ENCODE measurements at regions not wholly inside any gene's neighbourhood (a gene's known extent, or its start where the extent isn't known, plus 50 kb on each side); places are given as distances from the start of the nearest gene placed in this dataset.
"Not testable (repeated sequence)": the region's sequence is repeated elsewhere in the genome, so short reads cannot be mapped to it uniquely, and the experiment has no call there.

DNA sequence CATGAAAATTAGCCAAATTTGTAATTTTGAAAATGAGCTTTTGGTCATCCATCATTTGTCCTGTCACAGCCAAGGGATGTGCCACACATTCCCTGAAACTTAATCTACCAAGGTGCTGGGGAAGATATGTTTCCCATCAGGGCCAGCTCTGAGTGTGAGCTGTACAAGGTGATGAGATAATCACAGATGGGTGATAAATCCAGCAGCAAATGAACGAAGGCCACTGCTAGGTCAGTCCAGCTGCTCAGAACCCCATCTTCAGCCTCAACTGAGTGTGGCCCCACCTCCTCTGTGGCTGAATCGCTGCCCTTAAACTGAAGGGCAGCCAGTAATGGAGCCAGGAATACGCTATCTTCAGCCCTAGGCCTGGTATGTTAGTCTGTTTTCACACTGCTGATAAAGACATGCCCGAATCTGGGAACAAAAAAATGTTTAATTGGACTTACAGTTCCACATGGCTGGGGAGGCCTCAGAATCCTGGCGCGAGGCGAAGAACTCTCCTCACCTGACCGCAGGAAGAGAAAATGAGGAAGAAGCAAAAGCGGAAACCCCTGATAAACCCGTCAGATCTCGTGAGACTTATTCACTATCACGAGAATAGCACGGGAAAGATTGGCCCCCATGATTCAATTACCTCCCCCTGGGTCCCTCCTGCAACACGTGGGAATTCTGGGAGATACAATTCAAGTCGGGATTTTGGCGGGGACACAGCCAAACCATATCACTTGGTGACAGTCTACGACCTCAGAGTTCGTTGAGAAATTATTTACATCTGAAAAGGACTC, 553.0 kb downstream of the NTRK3 start:
- Histone ChIP-seq H3K27me3 (ENCODE audit: control insufficient read depth, insufficient read depth, low read length) (no peaks in the 10 kb centered on the region), H3K4me3 (ENCODE audit: low read depth, low read length) (no peak overlapping the region), H3K36me3 (ENCODE audit: control insufficient read depth, insufficient read depth, low read length) (no peaks in the 10 kb centered on the region)
- TF ChIP-seq, protein P1, sequence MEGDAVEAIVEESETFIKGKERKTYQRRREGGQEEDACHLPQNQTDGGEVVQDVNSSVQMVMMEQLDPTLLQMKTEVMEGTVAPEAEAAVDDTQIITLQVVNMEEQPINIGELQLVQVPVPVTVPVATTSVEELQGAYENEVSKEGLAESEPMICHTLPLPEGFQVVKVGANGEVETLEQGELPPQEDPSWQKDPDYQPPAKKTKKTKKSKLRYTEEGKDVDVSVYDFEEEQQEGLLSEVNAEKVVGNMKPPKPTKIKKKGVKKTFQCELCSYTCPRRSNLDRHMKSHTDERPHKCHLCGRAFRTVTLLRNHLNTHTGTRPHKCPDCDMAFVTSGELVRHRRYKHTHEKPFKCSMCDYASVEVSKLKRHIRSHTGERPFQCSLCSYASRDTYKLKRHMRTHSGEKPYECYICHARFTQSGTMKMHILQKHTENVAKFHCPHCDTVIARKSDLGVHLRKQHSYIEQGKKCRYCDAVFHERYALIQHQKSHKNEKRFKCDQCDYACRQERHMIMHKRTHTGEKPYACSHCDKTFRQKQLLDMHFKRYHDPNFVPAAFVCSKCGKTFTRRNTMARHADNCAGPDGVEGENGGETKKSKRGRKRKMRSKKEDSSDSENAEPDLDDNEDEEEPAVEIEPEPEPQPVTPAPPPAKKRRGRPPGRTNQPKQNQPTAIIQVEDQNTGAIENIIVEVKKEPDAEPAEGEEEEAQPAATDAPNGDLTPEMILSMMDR (IDR thresholded peaks at IDR 0.05; ENCODE audit: insufficient read depth, low read length, poor library complexity, severe bottlenecking) = no peak
- DNase-seq (ENCODE audit: low read depth) = no peak

DNA sequence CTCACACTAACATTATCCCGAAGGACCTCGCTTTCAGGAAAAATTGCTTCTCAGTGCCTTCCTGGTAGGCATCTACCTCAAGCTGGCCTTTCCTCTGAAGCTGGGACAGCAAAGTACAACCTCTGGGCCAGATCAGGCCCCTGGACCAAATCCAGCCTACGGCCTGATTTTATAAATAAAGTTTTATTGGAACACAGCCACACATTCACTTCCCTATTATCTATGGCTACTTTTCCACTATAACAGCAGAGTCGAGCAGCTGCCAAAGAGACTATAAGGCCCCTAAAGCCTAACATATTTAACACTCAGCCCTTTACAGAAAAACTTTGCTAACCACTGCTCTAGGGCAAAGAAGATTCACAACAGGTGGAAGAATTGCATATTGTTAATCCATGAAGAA, 554.3 kb downstream of the NTRK3 start:
- Histone ChIP-seq H3K4me3 (ENCODE audit: low read depth, low read length) (no peak overlapping the region), H3K36me3 (ENCODE audit: control insufficient read depth, insufficient read depth, low read length) (no peaks in the 10 kb centered on the region), H3K27me3 (ENCODE audit: control insufficient read depth, insufficient read depth, low read length) (no peaks in the 10 kb centered on the region)
- TF ChIP-seq, protein P1 (IDR thresholded peaks at IDR 0.05; ENCODE audit: insufficient read depth, low read length, poor library complexity, severe bottlenecking) = no peak
- DNase-seq (ENCODE audit: low read depth) = no peak

DNA sequence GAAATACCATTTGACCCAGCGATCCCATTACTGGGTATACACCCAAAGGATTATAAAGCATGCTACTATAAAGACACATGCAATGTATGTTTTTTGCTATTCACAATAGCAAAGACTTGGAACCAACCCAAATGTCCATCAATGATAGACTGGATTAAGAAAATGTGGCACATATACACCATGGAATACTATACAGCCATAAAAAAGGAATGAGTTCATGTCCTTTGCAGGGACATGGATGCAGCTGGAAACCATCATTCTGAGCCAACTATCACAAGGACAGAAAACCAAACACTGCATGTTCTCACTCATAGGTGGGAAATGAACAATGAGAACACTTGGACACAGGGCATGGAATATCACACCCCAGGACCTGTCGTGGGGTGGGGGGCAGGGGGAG, 558.1 kb downstream of the NTRK3 start:
- H3K27me3 ChIP-seq (ENCODE audit: control insufficient read depth, insufficient read depth, low read length); DNase-seq (ENCODE audit: low read depth); H3K36me3 ChIP-seq (ENCODE audit: control insufficient read depth, insufficient read depth, low read length); H3K4me3 ChIP-seq (ENCODE audit: low read depth, low read length): not testable (repeated sequence)

DNA sequence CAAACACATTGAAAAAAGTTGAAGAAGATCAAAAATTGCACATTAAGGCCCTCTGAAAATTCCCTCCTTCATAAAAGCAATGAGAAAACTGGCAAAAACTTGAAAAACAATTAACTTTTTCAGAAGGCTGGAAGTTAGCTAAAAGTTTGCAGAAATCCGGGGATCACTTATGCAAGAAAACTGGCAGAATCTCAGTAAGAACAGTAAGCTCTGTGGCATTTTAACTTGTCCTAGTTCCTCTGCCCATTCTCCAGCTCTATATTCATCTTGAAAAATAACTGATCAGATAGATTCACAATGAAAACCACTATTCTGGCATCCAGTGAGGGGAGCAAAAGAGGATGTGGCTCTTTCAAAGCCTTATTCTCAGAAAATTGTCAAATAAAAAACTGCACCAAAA, 566.8 kb downstream of the NTRK3 start:
- Histone ChIP-seq H3K4me3 (ENCODE audit: low read depth, low read length) (no peak overlapping the region), H3K36me3 (ENCODE audit: control insufficient read depth, insufficient read depth, low read length) (no peaks in the 10 kb centered on the region), H3K27me3 (ENCODE audit: control insufficient read depth, insufficient read depth, low read length) (no peaks in the 10 kb centered on the region)
- TF ChIP-seq, protein P1 (IDR thresholded peaks at IDR 0.05; ENCODE audit: insufficient read depth, low read length, poor library complexity, severe bottlenecking) = no peak
- no peak for DNase-seq (ENCODE audit: low read depth)

DNA sequence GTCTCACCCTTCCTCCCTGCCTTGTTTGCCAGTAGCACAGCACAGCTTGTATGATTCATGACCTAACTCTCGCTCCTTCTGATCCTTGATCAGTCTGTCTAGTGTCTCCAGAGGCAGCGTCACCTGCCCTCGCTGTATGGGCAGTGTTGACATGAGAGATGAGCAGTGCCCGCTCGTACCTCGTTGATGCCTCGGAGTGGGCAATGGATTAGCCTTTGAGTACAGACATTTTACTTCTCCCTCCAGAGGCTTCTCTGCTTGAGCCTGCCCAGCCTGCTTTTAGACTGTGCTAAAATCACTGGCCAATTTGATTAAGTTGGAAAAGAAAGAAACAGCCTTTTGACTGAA, 569.0 kb downstream of the NTRK3 start:
- DNase-seq (ENCODE audit: low read depth) = no peak
- no peak overlapping the region for H3K4me3 ChIP-seq (ENCODE audit: low read depth, low read length)
- H3K27me3 ChIP-seq (ENCODE audit: control insufficient read depth, insufficient read depth, low read length) = no peaks in the 10 kb centered on the region
- H3K36me3 ChIP-seq (ENCODE audit: control insufficient read depth, insufficient read depth, low read length) = no peaks in the 10 kb centered on the region
- TF ChIP-seq, protein P1 (IDR thresholded peaks at IDR 0.05; ENCODE audit: insufficient read depth, low read length, poor library complexity, severe bottlenecking) = no peak

DNA sequence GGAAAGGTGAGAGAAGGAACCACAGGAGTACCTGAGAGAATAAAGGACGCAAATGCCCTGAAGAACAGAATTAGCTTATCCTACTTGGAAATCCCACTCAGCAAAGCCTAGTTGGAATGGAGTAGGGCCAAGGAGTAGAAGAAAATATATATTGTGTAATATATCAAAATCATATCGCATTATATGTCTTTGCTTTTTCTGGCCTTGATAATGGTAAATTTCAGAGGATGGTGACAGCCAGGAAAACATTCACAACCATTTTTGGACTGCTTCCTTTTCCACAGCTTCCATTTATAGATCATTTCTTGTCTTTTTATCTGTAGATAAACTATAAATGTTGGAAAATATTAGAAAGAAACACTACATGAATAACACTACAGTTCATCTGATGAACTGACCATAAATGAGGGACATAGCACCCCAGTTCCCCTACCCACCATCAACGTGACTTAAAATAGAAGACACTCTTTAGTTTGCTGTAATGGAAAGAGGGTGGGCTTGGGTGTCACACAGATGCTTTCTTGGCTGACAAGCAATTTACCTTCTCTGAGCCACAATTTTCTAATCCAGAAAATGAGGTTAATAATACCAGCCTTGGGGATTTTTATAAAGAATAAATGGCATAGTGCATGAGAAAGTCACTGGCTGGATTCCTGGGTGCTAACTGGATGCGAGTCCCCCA, 569.6 kb downstream of the NTRK3 start:
- TF ChIP-seq, protein P1 (IDR thresholded peaks at IDR 0.05; ENCODE audit: insufficient read depth, low read length, poor library complexity, severe bottlenecking) = no peak

More for the DNA sequence above, 569.6 kb downstream of the NTRK3 start:
- no peaks in the 10 kb centered on the region for H3K36me3 ChIP-seq (ENCODE audit: control insufficient read depth, insufficient read depth, low read length)
- H3K4me3 ChIP-seq (ENCODE audit: low read depth, low read length) = no peak overlapping the region
- no peak for DNase-seq (ENCODE audit: low read depth)
- H3K27me3 ChIP-seq (ENCODE audit: control insufficient read depth, insufficient read depth, low read length) = no peaks in the 10 kb centered on the region

Data from kidney epithelial cell (primary cell).